GM21515 (cell line): ENCODE measurements at regions not wholly inside any gene's neighbourhood (a gene's known extent, or its start where the extent isn't known, plus 50 kb on each side); places are given as distances from the start of the nearest gene placed in this dataset.
"Not testable (repeated sequence)": the region's sequence is repeated elsewhere in the genome, so short reads cannot be mapped to it uniquely, and the experiment has no call there.

Source experiments
- ATAC-seq: cut with Tn5 transposase; IDR thresholded peaks from one replicate; pipeline ENCODE4 v1.9.1; 2021; ENCODE audit not compliant: unreplicated experiment

DNA sequence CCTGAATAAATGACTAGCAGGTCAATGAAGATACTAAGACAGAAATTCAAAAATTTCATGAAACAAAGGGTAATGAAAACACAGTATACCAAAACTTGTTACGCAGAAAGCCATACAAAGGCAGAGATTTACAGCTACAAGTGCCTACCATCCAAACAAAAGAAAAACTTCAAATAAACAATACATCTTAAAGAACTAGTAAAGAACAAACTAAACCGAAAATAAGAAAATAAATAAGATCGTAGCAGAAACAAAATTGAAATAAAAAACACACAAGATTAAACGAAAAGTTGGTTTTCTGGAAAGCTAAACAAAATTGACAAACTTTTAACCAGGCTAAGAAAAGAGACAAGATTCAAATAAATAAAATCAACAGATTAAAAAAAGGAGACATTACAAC, 51.5 kb downstream of the VPREB1 start:
- not testable (repeated sequence) for ATAC-seq

DNA sequence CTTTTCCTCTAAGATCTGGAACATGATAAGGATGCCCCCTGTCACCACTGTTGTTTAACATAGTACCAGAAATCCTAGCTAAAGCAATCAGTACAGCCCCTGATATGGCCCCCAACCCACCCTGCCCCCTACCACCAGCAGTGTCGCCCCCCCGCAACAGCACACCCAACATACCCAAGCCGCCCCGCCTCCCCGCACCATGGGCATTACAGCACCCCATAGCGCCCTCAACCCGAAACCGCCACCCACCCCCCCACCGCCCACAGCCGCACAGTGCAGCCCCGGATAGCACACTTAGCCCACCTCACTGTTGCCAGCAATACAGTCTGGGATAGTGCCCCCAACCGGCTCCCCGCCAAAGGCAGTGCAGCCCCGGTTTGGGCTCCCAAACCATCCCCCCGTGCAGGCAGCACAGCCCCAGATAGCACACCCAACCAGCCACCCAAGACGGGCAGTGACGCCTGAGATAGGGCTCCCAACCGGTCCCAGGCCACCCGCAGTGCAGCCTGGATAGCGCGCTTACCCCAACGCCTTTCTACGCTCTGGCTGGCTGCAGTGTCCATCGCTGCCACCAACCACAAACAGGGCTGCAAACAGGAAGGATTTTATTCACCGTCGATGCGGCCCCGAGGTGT, 52.7 kb downstream of the VPREB1 start:
- not testable (repeated sequence) for ATAC-seq

DNA sequence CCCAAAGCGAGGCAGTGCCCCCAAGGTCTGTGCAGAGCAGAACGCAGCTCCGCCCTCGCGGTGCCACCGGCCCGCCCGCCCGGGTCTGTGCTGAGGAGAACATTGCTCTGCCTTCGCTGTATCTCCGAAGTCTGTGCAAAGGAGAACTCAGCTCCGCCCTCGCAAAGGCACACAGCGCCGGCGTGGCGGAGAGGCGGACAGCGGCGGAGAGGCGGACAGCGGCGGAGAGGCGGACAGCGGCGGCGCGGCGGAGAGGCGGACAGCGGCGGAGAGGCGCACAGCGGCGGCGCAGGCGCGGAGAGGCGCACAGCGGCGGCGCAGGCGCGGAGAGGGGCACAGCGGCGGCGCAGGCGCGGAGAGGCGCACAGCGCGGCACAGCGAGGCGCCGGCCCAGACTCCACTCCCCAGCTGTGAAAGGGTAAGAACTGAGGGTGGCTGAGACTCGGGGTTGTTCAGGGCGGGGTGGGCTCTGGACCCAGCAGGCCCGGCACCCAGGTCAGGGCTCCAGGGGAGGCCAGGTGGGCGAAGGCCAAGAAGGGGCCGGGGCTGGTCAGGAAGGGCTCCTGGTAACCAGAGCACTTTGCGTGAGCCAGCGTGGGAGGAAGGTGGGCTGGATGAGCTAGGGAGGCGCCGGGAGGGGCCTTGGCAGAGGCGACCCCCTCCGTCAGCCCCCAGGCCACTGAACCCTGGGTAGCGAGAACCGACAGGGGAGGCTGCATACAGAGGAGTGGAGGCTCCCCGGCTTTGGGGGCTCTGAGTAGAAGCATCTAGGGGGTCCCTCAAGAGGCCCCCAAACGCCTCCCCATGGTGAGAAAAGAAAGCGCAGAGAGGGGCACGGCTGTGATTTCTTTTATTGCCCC, 53.4 kb downstream of the VPREB1 start:
- ATAC-seq, result peak; percentile 55

DNA sequence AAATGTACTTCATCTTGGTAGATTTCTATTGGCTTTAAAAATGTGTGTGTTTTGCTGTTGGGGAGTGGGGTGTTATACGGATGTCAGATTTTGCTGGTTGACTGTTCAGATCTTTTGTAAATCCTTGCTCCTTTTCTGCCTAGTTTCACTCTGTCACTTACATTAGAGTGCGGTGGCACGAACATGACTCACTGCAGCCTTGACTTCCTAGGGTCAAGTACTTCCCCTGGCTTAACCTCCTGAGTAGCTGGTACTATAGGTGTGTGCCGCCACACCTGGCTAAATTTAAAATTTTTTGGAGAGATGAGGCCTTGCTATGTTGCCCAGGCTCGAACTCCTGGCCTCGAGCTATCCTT, 54.0 kb downstream of the VPREB1 start:
- ATAC-seq, result not testable (repeated sequence)

DNA sequence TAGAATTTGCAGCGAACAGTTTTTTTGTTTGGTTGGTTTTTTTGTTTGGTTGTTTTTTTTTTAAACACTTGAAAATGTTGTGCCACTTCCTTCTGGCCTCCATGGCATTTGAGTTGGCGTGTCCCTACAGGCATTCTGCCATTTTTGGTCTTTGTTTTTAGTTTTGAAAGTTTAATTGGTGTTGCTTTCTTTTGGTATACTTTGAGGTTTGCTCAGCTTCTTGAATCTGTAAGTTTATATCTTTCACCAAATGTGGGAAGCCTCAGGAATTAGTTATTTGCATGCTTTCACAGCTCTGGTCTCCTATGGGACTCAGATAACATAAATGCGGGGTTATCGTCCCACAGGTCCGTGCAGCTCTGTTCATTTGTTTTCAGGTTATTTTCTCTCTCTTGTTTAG, 55.9 kb downstream of the VPREB1 start:
- ATAC-seq, result not testable (repeated sequence)

DNA sequence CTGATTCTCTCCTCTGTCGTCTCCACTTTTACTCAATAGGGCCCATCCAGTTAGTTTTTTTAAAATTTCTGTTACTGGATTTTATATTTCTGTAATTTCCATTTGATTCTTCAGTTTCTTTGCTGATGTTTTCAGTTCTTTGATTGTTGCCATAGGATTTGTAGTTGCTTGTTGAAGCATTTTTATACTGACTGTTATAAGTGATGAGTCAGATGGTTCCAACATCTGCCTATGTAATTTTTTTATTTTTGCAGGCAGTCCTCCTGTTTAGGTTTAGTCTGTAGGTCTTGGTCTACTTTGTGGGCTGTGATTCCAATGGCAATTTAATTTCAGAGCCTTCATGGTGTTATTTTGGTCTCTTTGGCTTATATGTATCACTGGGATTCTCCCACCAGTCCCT, 56.4 kb downstream of the VPREB1 start:
- ATAC-seq, result not testable (repeated sequence)

DNA sequence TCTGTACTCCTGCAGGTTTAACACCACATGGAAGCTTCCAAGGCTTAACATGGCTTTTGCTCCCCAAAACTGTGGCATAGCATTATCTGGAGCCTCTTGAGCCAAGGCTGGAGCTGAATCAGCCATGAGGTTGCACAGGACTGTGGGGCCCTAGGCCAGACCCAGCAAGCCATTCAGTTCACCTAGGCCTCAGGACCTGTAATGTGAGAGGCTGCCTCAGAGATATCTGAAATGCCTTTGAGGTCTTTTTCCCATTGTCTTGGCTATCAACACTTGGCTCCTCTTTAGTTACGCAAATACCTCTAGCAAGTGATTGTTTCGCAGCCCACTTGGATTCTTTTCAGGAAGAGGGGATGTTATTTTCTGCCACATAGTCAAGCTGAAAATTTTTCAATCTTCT, 72.0 kb downstream of the VPREB1 start:
- ATAC-seq, result no peak

DNA sequence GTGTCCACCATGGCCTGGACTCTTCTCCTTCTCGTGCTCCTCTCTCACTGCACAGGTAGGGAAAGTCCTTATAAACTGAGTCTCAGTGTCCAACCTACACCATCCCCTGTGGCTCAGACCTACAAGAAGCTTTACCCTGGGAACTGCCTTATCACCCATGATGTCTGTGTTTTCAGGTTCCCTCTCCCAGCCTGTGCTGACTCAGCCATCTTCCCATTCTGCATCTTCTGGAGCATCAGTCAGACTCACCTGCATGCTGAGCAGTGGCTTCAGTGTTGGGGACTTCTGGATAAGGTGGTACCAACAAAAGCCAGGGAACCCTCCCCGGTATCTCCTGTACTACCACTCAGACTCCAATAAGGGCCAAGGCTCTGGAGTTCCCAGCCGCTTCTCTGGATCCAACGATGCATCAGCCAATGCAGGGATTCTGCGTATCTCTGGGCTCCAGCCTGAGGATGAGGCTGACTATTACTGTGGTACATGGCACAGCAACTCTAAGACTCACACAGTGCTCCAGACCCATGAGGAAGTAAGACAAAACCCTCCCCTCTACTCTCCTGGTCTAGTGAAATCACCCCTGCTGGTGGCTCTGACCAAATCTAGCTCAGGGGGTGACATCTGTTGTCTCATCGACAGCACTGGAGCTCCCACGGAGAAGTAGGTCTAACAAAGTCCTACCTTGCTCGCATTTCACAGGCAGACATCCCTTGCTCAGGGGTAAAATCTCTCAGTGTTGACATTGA, 74.3 kb downstream of the VPREB1 start:
- no peak for ATAC-seq

DNA sequence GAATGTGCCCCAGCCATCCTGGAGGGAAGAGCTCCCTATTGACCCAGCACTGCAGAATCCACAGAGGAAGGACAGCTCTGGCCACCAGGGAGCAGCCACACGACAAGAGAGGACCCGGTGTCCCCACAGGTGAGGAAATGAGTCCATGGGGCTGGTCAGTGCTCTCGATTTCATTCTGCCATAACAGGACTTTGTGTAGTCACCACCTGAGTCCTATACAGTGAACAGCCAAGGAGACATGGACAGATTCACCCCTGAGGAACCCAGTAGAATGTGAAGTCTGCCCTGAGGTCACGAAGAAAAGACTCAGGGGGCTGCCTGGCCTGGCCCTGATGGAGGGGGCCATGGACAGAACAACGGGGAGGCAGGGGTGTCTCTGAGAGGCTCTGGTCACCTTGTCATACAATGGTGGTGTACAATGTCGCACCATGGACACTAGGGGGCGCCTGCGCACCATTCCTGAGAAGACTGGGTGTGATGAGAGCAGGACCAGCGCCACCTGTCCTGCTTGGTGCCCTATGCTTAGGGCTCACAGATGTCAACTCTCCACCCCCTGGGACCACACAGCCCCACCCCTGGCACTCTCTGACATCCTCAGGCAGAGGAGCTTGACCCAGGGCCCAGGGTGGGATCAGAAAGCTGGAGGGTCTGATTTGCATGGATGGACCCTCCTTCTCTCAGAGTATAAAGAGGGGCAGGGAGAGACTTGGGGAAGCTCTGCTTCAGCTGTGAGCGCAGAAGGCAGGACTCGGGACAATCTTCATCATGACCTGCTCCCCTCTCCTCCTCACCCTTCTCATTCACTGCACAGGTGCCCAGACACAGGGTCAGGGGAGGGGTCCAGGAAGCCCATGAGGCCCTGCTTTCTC, 77.4 kb downstream of the VPREB1 start:
- ATAC-seq, result peak; percentile 76

DNA sequence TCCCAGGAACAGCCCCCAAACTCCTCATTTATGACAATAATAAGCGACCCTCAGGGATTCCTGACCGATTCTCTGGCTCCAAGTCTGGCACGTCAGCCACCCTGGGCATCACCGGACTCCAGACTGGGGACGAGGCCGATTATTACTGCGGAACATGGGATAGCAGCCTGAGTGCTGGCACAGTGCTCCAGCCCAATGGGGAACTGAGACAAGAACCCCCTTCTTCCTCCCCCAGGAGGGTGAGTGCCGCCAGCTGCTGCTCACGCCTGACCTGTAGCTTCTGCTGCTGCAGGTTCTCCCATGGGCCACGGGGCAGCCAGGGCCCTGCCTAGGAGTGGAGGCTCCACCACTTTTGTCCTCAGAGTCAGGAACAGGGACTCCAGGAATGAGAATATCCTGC, 78.2 kb downstream of the VPREB1 start:
- no peak for ATAC-seq

DNA sequence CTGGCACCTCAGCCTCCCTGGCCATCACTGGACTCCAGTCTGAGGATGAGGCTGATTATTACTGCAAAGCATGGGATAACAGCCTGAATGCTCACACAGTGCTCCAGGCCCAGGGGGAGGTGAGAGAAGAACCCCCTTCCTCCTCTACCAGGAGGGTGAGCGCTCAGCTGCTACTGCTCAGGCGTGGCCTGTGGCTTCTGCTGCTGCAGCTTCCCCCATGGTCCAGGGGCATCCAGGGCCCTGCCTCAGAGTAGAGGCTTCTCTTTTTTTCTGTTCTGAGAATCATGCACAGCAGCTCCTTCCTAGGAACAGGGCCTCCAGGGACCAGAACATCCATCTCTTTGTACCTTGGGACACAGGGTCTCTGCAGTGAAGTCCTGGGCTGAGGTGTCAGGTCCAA, 83.1 kb downstream of the VPREB1 start:
- no peak for ATAC-seq

DNA sequence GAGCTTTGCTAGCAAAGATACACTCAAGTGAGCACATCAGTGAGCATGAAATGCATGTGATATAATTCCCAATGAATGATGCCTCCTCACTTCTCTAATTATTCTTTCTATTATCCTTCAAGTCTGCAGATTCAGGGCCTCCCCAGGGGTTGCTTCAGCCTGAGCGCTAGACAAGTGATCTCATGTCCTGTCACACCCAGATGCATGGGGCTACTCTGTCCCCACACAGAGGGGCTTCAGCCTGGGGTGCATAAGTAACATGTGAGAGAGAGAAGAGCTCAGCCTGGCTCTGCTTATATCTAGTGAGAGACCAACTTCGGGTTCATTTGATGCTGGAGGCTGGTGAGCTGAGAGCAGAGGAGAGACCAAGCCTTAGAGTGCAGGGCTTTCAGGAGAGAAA, 85.2 kb downstream of the VPREB1 start:
- no peak for ATAC-seq

DNA sequence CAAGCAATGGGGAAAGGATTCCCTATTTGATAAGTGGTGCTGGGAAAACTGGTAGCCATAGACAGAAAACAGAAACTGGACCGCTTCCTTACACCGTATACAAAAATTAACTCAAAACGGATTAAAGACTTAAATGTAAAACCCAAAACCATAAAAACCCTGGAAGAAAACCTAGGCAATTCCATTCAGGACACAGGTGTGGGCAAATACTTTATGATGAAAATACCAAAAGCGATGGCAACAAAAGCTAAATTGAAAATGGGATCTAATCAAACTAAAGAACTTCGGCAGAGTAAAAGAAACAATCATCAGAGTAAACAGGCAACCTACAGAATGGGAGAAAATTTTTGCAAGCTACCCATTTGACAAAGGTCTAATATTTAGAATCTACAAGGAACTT, 91.1 kb downstream of the VPREB1 start:
- not testable (repeated sequence) for ATAC-seq

DNA sequence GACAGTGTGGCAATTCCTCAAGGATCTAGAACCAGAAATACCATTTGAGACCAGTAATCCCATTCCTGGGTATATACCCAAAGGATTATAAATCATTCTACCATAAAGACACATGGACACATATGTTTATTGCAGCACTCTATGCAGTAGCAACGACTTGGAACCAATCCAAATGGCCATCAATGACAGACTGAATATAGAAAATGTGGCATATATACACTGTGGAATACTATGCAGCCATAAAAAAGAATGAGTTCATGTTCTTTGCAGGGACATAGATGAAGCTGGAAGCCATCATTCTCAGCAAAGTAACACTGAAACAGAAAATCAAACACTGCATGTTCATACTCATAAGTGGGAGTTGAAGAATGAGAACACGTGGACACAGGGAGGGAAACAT, 91.7 kb downstream of the VPREB1 start:
- not testable (repeated sequence) for ATAC-seq

DNA sequence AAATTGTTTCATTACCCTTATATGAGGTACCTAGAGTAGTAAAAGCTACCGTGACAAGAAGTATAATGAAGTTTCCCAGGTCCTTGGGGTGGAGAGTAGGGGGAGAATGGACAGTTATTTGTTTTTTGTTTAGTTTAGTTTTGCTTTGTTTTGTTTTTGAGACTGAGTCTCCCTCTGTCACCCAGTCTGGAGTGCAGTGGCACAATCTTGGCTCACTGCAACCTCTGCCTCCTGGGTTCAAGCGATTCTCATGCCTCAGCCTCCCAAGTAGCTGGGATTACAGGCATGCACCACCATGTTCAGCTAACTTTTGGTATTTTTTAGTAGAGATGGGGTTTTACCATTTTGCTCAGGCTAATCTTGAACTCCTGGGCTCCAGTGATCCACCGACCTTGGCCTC, 94.2 kb downstream of the VPREB1 start:
- not testable (repeated sequence) for ATAC-seq

DNA sequence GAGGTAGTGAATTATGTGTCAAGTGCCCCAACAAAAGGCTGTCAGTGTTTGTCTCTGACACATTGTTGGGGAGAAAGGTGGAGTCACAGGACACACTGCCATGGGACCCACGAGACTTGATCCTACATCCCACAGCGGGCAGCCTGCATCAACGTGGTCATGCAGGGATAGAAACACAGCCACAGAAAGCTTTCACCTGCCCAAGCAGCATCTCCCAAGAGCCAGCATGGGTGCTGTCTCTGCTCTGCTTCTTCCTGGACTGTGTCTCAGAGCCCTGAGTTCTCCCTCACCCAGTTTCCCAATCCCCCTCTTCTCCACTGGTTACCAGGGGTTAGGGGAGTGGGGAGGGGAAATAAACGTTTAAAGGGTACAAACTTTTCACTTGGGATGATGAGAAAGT, 97.2 kb downstream of the VPREB1 start:
- ATAC-seq, result no peak

DNA sequence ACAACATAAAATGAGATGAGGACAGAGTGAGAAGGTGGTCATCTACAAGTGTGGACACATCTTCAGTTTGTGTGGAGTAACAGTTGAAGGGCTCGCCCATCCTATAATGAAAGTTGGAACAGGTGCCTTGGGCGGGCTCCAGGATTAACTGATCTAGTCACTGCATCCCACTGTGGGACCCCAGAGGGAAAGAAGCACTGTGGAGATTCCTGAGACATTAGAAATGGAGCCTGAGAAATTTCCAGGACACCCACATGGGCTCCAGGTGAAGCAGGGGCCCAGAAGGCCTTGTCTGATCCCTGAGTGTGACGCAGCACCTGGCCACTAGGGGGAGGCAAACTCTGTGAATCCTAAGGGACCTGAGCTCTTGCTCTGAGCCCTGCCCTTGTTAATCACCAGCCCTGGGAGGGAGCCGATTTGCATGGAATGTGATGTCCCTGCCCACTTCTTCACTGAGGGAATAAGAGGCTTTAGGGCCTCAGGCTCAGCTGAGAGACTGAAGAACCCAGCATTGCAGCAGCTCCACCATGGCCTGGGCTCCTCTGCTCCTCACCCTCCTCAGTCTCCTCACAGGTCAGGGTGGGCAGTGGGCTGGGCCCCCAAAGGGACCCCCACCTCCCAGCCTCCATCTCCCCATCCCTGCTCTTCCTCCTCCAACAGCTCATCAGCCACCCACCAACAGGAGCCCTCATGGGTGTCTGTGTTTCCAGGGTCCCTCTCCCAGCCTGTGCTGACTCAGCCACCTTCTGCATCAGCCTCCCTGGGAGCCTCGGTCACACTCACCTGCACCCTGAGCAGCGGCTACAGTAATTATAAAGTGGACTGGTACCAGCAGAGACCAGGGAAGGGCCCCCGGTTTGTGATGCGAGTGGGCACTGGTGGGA, 98.4 kb downstream of the VPREB1 start:
- ATAC-seq, result no peak

DNA sequence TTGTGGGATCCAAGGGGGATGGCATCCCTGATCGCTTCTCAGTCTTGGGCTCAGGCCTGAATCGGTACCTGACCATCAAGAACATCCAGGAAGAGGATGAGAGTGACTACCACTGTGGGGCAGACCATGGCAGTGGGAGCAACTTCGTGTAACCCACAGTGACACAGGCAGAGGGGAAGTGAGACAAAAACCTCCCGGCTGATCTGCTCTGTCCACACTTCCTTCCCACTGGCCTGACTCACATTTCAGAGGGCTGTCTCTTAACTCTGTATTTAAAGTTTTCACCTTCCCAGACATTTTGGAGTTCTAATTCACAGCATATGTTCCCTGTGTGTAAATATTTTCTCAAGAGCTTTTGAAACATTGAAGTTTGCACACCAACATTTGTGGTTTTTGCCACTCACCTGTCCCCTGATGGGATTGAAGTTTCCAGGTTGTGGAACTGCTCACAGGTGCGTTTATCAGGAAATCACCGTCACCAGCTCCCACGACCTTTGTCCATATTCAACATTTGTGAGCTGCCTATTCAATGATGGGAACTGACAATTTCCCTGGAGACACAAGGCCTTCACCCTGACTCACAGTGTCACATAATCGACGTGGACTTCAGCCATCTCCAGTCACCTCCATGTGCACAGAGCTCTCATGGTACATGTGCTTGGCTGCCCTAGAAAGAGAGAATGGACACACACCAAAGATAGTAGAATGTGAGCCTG, 99.2 kb downstream of the VPREB1 start:
- no peak for ATAC-seq

DNA sequence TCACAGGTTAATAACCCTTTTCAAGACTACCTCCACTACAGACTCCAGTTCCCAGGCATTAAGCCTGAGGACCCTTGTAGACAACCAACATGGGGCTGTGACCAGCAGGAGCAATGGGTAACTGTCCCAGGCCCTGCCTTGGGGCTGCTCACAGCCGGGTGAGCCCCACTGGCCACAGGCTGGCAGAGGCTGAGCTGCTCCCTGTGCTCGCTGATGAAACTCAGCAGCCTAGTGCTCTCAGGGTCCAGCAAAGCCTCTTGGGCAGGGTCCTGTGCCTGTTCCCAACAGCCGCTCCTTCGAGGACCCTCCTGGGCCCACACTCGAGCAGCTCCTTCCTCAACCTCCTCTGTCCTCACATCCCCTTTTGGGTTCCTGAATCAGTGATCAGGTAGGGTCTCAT, 99.8 kb downstream of the VPREB1 start:
- no peak for ATAC-seq
